ENCODE measurements at regions not wholly inside any gene's neighbourhood (a gene's known extent, or its start where the extent isn't known, plus 50 kb on each side); places are given as distances from the start of the nearest gene placed in this dataset.

GRCh38 chr5:70585996-70586395 is 170.8 kb downstream of the GTF2H2C_2 start:
- peak in 1 of 2 donors; percentile 18 for DNase-seq (ENCODE audit: low read depth in 2 of 2, low spot score in 1 of 2)

Measured in stimulated activated CD8-positive, alpha-beta memory T cell treated with anti-CD3 and anti-CD28 coated beads, Interleukin-4, amount 100 ng/mL, for 1 hour (primary cell).